ENCODE measurements at regions not wholly inside any gene's neighbourhood (a gene's known extent, or its start where the extent isn't known, plus 50 kb on each side); places are given as distances from the start of the nearest gene placed in this dataset.

GRCh38 chr10:61845950-61846268, 55.6 kb upstream of the ARID5B start:
- no peak for TF ChIP-seq CEBPB (IDR thresholded peaks at IDR 0.05; ENCODE audit: low read depth, low read length)
- TF ChIP-seq CTCF (conservative IDR thresholded peaks at IDR 0.05; ENCODE audit: low read depth, low read length), result no peak
- TF ChIP-seq POLR2A (IDR thresholded peaks at IDR 0.05; ENCODE audit: low read depth, low read length), result no peak
- no peak for TF ChIP-seq CHD1 (IDR thresholded peaks at IDR 0.05; ENCODE audit: low read depth, low read length)
